PC-9 (cell line): ENCODE measurements at regions not wholly inside any gene's neighbourhood (a gene's known extent, or its start where the extent isn't known, plus 50 kb on each side); places are given as distances from the start of the nearest gene placed in this dataset.

Source experiments
- BruUV-seq: library from RNA; stranded (reverse); fragments of 400-500 nt; replicated peaks from 2 replicates; lab custom pipeline; 2021; lab: Mats Ljungman, UMichigan
- CTCF ChIA-PET: fragments of 300-600 bp; sonication (Branson Sonifier 250); formaldehyde crosslinking; loops from one replicate; lab custom pipeline; 2022; ENCODE audit warnings: antibody characterized with exemption; lab: Charles Lee
- POLR2A ChIA-PET: fragments of 300-600 bp; sonication (Branson Sonifier 250); formaldehyde crosslinking; loops from one replicate; lab custom pipeline; 2022; ENCODE audit warnings: antibody characterized with exemption; ENCODE audit not compliant: unreplicated experiment; lab: Charles Lee
- DNase-seq, 2 experiments: peaks; one replicate each; pipeline versions ENCODE4 v3.0.0 to v3.0.0-alpha.2; 2015 to 2022; ENCODE audit warnings: mixed read lengths in 1 of 2
- H2AFZ ChIP-seq: fragments of 200-600 bp; sonication (generic); 2 replicates; pipeline ENCODE4 v1.8.1; 2017; ENCODE audit warnings: antibody characterized with exemption
- H3F3A ChIP-seq: fragments of 200-600 bp; sonication (generic); 2 replicates; pipeline ENCODE4 v1.8.1; 2017; ENCODE audit warnings: antibody characterized with exemption, mild to moderate bottlenecking, low read depth; ENCODE audit not compliant: insufficient read depth
- H3K27ac ChIP-seq: fragments of 200-600 bp; sonication (generic); 2 replicates; pipeline ENCODE4 v1.6.1; 2016; ENCODE audit warnings: mixed run types
- H3K27me3 ChIP-seq: fragments of 200-600 bp; sonication (generic); 2 replicates; pipeline ENCODE4 v1.6.1; 2016; ENCODE audit warnings: low read depth, mixed run types; ENCODE audit not compliant: insufficient read depth
- H3K36me3 ChIP-seq: fragments of 200-600 bp; sonication (generic); 2 replicates; pipeline ENCODE4 v1.6.1; 2016; ENCODE audit warnings: low read depth, mixed run types
- H3K4me1 ChIP-seq: fragments of 200-600 bp; sonication (generic); replicated peaks from 2 replicates; pipeline ENCODE4 v1.6.1; 2016; ENCODE audit warnings: mixed run types; ENCODE audit not compliant: insufficient read depth
- H3K4me2 ChIP-seq: fragments of 200-600 bp; sonication (generic); 2 replicates; pipeline ENCODE4 v1.6.1; 2017; ENCODE audit warnings: mixed run types
- H3K4me3 ChIP-seq: fragments of 200-600 bp; sonication (generic); 2 replicates; pipeline ENCODE4 v1.6.1; 2016; ENCODE audit warnings: mixed run types
- H3K79me2 ChIP-seq: fragments of 200-600 bp; sonication (generic); 2 replicates; pipeline ENCODE4 v1.6.1; 2017; ENCODE audit warnings: low read depth, mixed run types
- H3K9me2 ChIP-seq: fragments of 200-600 bp; sonication (generic); 2 replicates; pipeline ENCODE4 v1.8.1; 2017; ENCODE audit warnings: mild to moderate bottlenecking; ENCODE audit not compliant: insufficient read depth
- H3K9me3 ChIP-seq: fragments of 200-600 bp; sonication (generic); 2 replicates; pipeline ENCODE4 v1.8.1; 2016; ENCODE audit warnings: low read depth; ENCODE audit not compliant: insufficient read depth
- H4K20me1 ChIP-seq: fragments of 200-600 bp; sonication (generic); 2 replicates; pipeline ENCODE4 v1.8.1; 2017; ENCODE audit not compliant: insufficient read depth
- EZH2 ChIP-seq: fragments of 200-600 bp; sonication (generic); IDR thresholded peaks from 2 replicates; pipeline ENCODE4 v1.8.0; 2017; ENCODE audit warnings: antibody characterized with exemption, low read depth
- intact Hi-C: fragments of 100-400 bp; cut with micrococcal nuclease; formaldehyde crosslinking; loops from one replicate; pipeline ENCODE4 v1.10.0; 2022; ENCODE audit not compliant: unreplicated experiment
- TF ChIP-seq, protein P1 (sequence below): fragments of 200-600 bp; sonication (generic); conservative IDR thresholded peaks from 2 replicates; pipeline ENCODE4 v1.6.1; 2017; ENCODE audit warnings: mixed run types, antibody characterized with exemption, mild to moderate bottlenecking, moderate library complexity

DNA sequence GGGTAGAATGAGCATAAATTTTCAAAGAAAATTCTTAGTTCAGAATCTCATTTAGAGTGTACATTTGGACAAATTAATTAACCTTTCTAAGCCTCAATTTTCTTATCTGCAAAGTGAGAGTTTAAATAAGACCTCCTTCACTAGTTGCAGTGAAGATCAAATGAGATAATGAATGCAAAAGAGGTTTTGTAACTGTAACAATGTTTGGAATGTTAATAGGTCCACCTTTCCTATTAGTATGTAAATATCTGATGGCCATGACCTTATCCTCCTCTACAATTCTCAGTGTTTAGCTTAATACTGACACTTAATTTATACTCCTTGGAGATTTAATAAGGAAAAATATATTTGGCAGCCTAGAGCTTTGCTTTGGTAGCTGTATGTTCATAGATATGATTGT lies 138.8 kb downstream of the GABRG1 start:
- H3K9me2 ChIP-seq: no peaks in the 10 kb centered on the region
- POLR2A ChIA-PET: no interaction called here
- BruUV-seq: no TSS peak
- no peak for DNase-seq
- CTCF ChIA-PET: no interaction called here
- no peaks in the 10 kb centered on the region for H3K9me3 ChIP-seq
- H3F3A ChIP-seq: no peaks in the 10 kb centered on the region
- intact Hi-C loops: no loop called here
- no peaks in the 10 kb centered on the region for H3K27me3 ChIP-seq
- no peaks in the 10 kb centered on the region for H3K79me2 ChIP-seq
- H3K27ac ChIP-seq: no peak overlapping the region
- TF ChIP-seq, protein P1, sequence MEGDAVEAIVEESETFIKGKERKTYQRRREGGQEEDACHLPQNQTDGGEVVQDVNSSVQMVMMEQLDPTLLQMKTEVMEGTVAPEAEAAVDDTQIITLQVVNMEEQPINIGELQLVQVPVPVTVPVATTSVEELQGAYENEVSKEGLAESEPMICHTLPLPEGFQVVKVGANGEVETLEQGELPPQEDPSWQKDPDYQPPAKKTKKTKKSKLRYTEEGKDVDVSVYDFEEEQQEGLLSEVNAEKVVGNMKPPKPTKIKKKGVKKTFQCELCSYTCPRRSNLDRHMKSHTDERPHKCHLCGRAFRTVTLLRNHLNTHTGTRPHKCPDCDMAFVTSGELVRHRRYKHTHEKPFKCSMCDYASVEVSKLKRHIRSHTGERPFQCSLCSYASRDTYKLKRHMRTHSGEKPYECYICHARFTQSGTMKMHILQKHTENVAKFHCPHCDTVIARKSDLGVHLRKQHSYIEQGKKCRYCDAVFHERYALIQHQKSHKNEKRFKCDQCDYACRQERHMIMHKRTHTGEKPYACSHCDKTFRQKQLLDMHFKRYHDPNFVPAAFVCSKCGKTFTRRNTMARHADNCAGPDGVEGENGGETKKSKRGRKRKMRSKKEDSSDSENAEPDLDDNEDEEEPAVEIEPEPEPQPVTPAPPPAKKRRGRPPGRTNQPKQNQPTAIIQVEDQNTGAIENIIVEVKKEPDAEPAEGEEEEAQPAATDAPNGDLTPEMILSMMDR: no peak
- no peak for TF ChIP-seq EZH2
- H3K4me1 ChIP-seq: no peaks in the 10 kb centered on the region
- no peak overlapping the region for H3K4me2 ChIP-seq
- no peak overlapping the region for H3K4me3 ChIP-seq
- H2AFZ ChIP-seq: no peak overlapping the region
- H4K20me1 ChIP-seq: no peaks in the 10 kb centered on the region
- no peaks in the 10 kb centered on the region for H3K36me3 ChIP-seq

DNA sequence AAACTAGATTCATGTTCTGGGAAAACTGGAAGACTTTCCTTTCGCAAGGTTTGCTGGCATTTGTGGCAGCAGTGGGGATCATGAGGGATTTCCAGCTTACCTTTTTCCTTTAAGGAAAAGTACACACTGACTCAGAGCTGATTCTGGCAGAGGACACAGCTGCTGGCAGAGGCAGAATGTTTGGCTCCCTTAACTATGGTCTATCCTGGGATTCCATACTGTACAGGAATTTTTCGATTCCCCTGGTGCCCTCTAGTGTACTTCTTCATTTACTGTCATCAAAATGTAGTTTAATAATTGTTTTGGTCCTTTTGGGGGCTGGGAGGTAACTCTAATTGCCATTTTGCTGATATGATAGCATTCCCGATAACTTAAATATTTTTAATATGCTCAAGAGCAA lies 152.7 kb downstream of the GABRG1 start:
- no TSS peak for BruUV-seq
- no peaks in the 10 kb centered on the region for H3K36me3 ChIP-seq
- no peak overlapping the region for H3K27ac ChIP-seq
- no peaks in the 10 kb centered on the region for H3F3A ChIP-seq
- H3K79me2 ChIP-seq: no peaks in the 10 kb centered on the region
- H4K20me1 ChIP-seq: no peaks in the 10 kb centered on the region
- H3K4me3 ChIP-seq: no peak overlapping the region
- no peak overlapping the region for H3K4me2 ChIP-seq
- H3K9me3 ChIP-seq: no peaks in the 10 kb centered on the region
- ChIA-PET CTCF (interaction anchor here (0.5 kb wide), 1 partner anchor 1963 kb away, joined by 5 read pairs; no protein-coding TSS in a partner anchor), POLR2A (no interaction called here)
- no peaks in the 10 kb centered on the region for H3K4me1 ChIP-seq
- intact Hi-C loops: no loop called here
- no peaks in the 10 kb centered on the region for H3K27me3 ChIP-seq
- DNase-seq: no peak
- no peak overlapping the region for H2AFZ ChIP-seq
- no peak for TF ChIP-seq EZH2
- TF ChIP-seq, protein P1: no peak
- H3K9me2 ChIP-seq: no peaks in the 10 kb centered on the region

DNA sequence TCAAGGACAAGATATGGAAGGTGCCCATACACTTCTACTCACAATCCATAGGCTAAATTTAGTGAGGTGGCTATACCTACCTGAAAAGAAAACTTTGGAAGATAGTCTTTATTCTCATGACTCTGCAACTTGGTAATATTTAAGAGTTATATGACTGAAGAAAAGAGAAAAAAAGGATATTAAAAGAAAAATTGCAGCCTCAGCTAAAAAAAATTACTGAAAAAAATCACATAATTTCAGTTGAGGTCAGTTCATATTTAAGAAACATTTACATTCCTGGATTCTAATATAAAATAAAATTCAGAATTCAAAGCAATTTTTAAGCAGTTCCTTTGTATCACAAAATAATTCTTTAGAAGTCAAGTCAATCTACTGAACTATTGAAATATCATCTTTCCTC lies 166.5 kb downstream of the GABRG1 start:
- CTCF ChIA-PET: no interaction called here

More for the DNA sequence above, 166.5 kb downstream of the GABRG1 start:
- Histone ChIP-seq H3K4me2 (no peak overlapping the region), H3K9me3 (no peaks in the 10 kb centered on the region), H3K27me3 (no peaks in the 10 kb centered on the region), H3F3A (no peaks in the 10 kb centered on the region), H3K4me3 (no peak overlapping the region), H3K27ac (no peak overlapping the region), H3K9me2 (no peaks in the 10 kb centered on the region), H3K4me1 (no peaks in the 10 kb centered on the region), H3K79me2 (no peaks in the 10 kb centered on the region), H3K36me3 (no peaks in the 10 kb centered on the region), H4K20me1 (no peaks in the 10 kb centered on the region), H2AFZ (no peak overlapping the region)
- TF ChIP-seq, protein P1: no peak
- TF ChIP-seq EZH2: no peak
- no TSS peak for BruUV-seq
- no peak for DNase-seq
- POLR2A ChIA-PET: no interaction called here
- intact Hi-C loops: no loop called here
